Panc1 (cell line): ENCODE measurements at regions not wholly inside any gene's neighbourhood (a gene's known extent, or its start where the extent isn't known, plus 50 kb on each side); places are given as distances from the start of the nearest gene placed in this dataset.

Experiments used
- ATAC-seq: fragments of 200-7000 bp; cut with Tn5 transposase; 2 replicates; pipeline ENCODE4 v1.9.1; 2020; ENCODE audit warnings: mild to moderate bottlenecking, moderate library complexity
- BruUV-seq: library from RNA; stranded (reverse); fragments of 400-500 nt; replicated peaks from 2 replicates; lab custom pipeline; 2021; lab: Mats Ljungman, UMichigan
- CTCF ChIA-PET: fragments of 300-600 bp; sonication (Branson Sonifier 250); formaldehyde crosslinking; loops from one replicate; lab custom pipeline; 2022; ENCODE audit warnings: antibody characterized with exemption; lab: Charles Lee
- POLR2A ChIA-PET: fragments of 300-600 bp; sonication (Branson Sonifier 250); formaldehyde crosslinking; loops from one replicate; lab custom pipeline; 2022; ENCODE audit warnings: antibody characterized with exemption; lab: Charles Lee
- DNase-seq: peaks from one replicate; pipeline ENCODE4 v3.0.0-alpha.2; 2010; ENCODE audit warnings: low read depth, low spot score
- H3K27ac ChIP-seq: 2 replicates; pipeline ENCODE4 v1.5.1; 2011; ENCODE audit warnings: mild to moderate bottlenecking, low read length, inconsistent platforms
- H3K27me3 ChIP-seq: fragments of 200-500 bp; sonication (Bioruptor generic); 2 replicates; pipeline ENCODE4 v1.6.0; 2014; ENCODE audit warnings: low read length, inconsistent platforms; ENCODE audit not compliant: control insufficient read depth, insufficient read depth
- H3K36me3 ChIP-seq: fragments of 200-500 bp; sonication (Bioruptor generic); 2 replicates; pipeline ENCODE4 v1.5.1; 2014; ENCODE audit warnings: inconsistent platforms, mild to moderate bottlenecking, low read length, moderate library complexity; ENCODE audit not compliant: control insufficient read depth, insufficient read depth
- H3K4me1 ChIP-seq: 2 replicates; pipeline ENCODE4 v1.5.1; 2011; ENCODE audit warnings: inconsistent platforms, mild to moderate bottlenecking, low read length, moderate library complexity; ENCODE audit not compliant: control insufficient read depth, insufficient read depth
- H3K4me3 ChIP-seq, 2 experiments: 2 replicates each; pipeline ENCODE4 v1.5.1; 2011 to 2012; ENCODE audit warnings: low read depth in 2 of 2, low read length in 2 of 2, mild to moderate bottlenecking in 2 of 2, inconsistent platforms in 1 of 2, moderate library complexity in 1 of 2
- H3K9me3 ChIP-seq: fragments of 200-500 bp; sonication (Bioruptor generic); 2 replicates; pipeline ENCODE4 v1.5.1; 2014; ENCODE audit warnings: low read depth, mild to moderate bottlenecking, inconsistent platforms, low read length, moderate library complexity; ENCODE audit not compliant: control insufficient read depth, insufficient read depth
- POLR2AphosphoS5 ChIP-seq: IDR thresholded peaks from 2 replicates; pipeline ENCODE4 v1.6.1; 2012; ENCODE audit warnings: mild to moderate bottlenecking, low read depth, low read length, moderate library complexity
- SIN3A ChIP-seq: IDR thresholded peaks from 2 replicates; pipeline ENCODE4 v1.6.1; 2012; ENCODE audit warnings: low read depth, mild to moderate bottlenecking, low read length, moderate library complexity, borderline replicate concordance; ENCODE audit not compliant: insufficient read depth
- TCF7L2 ChIP-seq: IDR thresholded peaks from 2 replicates; pipeline ENCODE4 v1.6.1; 2011; ENCODE audit warnings: mild to moderate bottlenecking, low read depth, low read length, inconsistent platforms
- in situ Hi-C: cut with HindIII; loops from 2 replicates; pipeline ENCODE4 v1.10.0; 2016; ENCODE audit warnings: low sequenced_read_pairs, low pct_unique_long_range_greater_than_20kb
- intact Hi-C: fragments of 100-400 bp; cut with micrococcal nuclease; formaldehyde crosslinking; loops from one replicate; pipeline ENCODE4 v1.10.0; 2022; ENCODE audit not compliant: unreplicated experiment
- TF ChIP-seq, protein P1 (sequence below): fragments of 450-650 bp; IDR thresholded peaks from 2 replicates; pipeline ENCODE4 v1.5.1; 2017; ENCODE audit warnings: mild to moderate bottlenecking
- TF ChIP-seq, protein P2 (sequence below), 2 experiments: IDR thresholded peaks; 2 replicates each; pipeline ENCODE4 v1.6.1; 2011 to 2012; ENCODE audit warnings: low read depth in 2 of 2, control low read depth in 1 of 2, low read length in 1 of 2, mild to moderate bottlenecking in 1 of 2, moderate library complexity in 1 of 2; ENCODE audit not compliant: insufficient read depth in 1 of 2

DNA sequence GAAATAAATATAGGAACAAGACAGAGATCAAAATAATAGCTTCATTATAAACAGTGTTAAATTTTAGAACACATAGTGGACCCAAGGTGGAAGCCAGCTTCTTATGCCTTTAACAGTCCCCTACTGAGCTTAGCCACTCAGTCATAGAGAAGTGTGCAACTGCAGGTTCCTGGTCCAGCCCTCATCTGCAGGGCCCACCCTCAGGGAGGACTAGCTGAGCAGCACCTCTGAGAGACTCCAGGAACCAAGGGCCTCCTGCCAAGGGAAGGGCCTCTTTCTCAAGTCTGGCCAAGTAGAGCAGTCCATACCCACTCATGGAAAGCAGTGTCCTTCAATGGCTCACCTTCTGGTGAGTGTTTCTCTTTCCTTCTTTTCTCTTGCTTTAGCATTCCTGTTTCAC lies 173.7 kb upstream of the PRPS1L1 start:
- ATAC-seq (no peak), DNase-seq (no peak)
- Histone ChIP-seq H3K4me1 (no peaks in the 10 kb centered on the region), H3K9me3 (no peaks in the 10 kb centered on the region), H3K27ac (no peak overlapping the region), H3K4me3 (no peak overlapping the region), H3K36me3 (no peaks in the 10 kb centered on the region), H3K27me3 (no peaks in the 10 kb centered on the region)
- intact Hi-C loops (no loop called here), in situ Hi-C loops (no loop called here)
- TF ChIP-seq SIN3A: no peak
- TF ChIP-seq, protein P1, sequence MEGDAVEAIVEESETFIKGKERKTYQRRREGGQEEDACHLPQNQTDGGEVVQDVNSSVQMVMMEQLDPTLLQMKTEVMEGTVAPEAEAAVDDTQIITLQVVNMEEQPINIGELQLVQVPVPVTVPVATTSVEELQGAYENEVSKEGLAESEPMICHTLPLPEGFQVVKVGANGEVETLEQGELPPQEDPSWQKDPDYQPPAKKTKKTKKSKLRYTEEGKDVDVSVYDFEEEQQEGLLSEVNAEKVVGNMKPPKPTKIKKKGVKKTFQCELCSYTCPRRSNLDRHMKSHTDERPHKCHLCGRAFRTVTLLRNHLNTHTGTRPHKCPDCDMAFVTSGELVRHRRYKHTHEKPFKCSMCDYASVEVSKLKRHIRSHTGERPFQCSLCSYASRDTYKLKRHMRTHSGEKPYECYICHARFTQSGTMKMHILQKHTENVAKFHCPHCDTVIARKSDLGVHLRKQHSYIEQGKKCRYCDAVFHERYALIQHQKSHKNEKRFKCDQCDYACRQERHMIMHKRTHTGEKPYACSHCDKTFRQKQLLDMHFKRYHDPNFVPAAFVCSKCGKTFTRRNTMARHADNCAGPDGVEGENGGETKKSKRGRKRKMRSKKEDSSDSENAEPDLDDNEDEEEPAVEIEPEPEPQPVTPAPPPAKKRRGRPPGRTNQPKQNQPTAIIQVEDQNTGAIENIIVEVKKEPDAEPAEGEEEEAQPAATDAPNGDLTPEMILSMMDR: no peak
- TF ChIP-seq, protein P2, sequence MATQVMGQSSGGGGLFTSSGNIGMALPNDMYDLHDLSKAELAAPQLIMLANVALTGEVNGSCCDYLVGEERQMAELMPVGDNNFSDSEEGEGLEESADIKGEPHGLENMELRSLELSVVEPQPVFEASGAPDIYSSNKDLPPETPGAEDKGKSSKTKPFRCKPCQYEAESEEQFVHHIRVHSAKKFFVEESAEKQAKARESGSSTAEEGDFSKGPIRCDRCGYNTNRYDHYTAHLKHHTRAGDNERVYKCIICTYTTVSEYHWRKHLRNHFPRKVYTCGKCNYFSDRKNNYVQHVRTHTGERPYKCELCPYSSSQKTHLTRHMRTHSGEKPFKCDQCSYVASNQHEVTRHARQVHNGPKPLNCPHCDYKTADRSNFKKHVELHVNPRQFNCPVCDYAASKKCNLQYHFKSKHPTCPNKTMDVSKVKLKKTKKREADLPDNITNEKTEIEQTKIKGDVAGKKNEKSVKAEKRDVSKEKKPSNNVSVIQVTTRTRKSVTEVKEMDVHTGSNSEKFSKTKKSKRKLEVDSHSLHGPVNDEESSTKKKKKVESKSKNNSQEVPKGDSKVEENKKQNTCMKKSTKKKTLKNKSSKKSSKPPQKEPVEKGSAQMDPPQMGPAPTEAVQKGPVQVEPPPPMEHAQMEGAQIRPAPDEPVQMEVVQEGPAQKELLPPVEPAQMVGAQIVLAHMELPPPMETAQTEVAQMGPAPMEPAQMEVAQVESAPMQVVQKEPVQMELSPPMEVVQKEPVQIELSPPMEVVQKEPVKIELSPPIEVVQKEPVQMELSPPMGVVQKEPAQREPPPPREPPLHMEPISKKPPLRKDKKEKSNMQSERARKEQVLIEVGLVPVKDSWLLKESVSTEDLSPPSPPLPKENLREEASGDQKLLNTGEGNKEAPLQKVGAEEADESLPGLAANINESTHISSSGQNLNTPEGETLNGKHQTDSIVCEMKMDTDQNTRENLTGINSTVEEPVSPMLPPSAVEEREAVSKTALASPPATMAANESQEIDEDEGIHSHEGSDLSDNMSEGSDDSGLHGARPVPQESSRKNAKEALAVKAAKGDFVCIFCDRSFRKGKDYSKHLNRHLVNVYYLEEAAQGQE (IDR thresholded peaks at IDR 0.05; ENCODE audit: insufficient read depth in 1 of 2, low read depth in 2 of 2, low read length in 1 of 2): no peak
- no peak for TF ChIP-seq POLR2AphosphoS5
- TF ChIP-seq TCF7L2: no peak
- no TSS peak for BruUV-seq
- ChIA-PET POLR2A (no interaction called here), CTCF (no interaction called here)

GRCh38 chr7:18202315-18203045 lies 174.8 kb upstream of the PRPS1L1 start:
- H3K36me3 ChIP-seq: no peaks in the 10 kb centered on the region
- in situ Hi-C loops (no loop called here), intact Hi-C loops (no loop called here)
- DNase-seq (no peak), ATAC-seq (no peak)
- H3K9me3 ChIP-seq: no peaks in the 10 kb centered on the region
- H3K27me3 ChIP-seq: no peaks in the 10 kb centered on the region
- ChIA-PET POLR2A (no interaction called here), CTCF (no interaction called here)
- TF ChIP-seq POLR2AphosphoS5 (no peak), TCF7L2 (no peak), SIN3A (no peak)
- TF ChIP-seq, protein P2 (IDR thresholded peaks at IDR 0.05; ENCODE audit: insufficient read depth in 1 of 2, low read depth in 2 of 2, low read length in 1 of 2): no peak
- TF ChIP-seq, protein P1: no peak
- H3K4me1 ChIP-seq: no peaks in the 10 kb centered on the region
- H3K4me3 ChIP-seq: no peak overlapping the region
- no peak overlapping the region for H3K27ac ChIP-seq
- BruUV-seq: no TSS peak
